ENCODE measurements at regions not wholly inside any gene's neighbourhood (a gene's known extent, or its start where the extent isn't known, plus 50 kb on each side); places are given as distances from the start of the nearest gene placed in this dataset.

DNA sequence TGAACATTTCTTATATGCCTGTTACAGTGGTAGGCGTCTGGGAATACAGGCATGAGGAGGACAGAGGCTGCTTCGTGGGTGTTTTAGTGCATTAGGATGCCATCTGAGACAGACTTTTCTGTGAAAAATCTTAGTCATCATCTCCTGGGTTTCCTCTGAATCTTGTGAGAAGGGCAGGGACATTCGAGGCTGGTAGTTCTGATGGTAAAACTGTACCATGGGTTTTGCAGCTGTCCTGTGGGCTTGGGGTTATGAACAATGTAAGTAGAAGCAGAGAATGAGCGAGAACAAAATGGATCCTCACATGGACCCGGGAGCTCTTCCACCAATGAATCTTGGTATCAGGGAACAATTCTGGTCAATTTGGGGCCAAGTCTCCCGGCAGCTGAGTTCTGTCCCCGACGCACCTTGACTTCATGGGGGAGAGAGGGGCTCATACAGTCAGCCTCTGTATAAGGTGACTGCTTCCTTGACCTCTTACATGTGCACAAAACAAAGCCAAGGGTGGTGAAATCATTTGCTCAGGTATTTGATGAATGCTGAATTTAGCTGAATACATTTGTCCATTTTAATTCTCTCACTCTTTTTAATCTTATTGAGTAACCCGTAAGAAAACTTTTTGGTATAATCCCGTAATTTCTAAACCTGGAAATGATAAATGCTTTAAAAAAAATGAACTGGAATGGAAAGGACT, 63.6 kb upstream of the ERRFI1 start:
- TF ChIP-seq, protein P1, sequence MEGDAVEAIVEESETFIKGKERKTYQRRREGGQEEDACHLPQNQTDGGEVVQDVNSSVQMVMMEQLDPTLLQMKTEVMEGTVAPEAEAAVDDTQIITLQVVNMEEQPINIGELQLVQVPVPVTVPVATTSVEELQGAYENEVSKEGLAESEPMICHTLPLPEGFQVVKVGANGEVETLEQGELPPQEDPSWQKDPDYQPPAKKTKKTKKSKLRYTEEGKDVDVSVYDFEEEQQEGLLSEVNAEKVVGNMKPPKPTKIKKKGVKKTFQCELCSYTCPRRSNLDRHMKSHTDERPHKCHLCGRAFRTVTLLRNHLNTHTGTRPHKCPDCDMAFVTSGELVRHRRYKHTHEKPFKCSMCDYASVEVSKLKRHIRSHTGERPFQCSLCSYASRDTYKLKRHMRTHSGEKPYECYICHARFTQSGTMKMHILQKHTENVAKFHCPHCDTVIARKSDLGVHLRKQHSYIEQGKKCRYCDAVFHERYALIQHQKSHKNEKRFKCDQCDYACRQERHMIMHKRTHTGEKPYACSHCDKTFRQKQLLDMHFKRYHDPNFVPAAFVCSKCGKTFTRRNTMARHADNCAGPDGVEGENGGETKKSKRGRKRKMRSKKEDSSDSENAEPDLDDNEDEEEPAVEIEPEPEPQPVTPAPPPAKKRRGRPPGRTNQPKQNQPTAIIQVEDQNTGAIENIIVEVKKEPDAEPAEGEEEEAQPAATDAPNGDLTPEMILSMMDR (conservative IDR thresholded peaks at IDR 0.05 in 1 of 2, IDR thresholded peaks at IDR 0.05 in 1 of 2; ENCODE audit: low read depth in 1 of 2, low read length in 2 of 2) = no peak
- TF ChIP-seq EZH2 (IDR thresholded peaks at IDR 0.05; ENCODE audit: low read length, missing control alignments) = no peak
